GM21423 (cell line): ENCODE measurements at regions not wholly inside any gene's neighbourhood (a gene's known extent, or its start where the extent isn't known, plus 50 kb on each side); places are given as distances from the start of the nearest gene placed in this dataset.

Source experiments
- ATAC-seq: cut with Tn5 transposase; IDR thresholded peaks from one replicate; pipeline ENCODE4 v1.9.1; 2021; ENCODE audit warnings: mild to moderate bottlenecking, moderate library complexity; ENCODE audit not compliant: unreplicated experiment

- ATAC-seq = no peak
Observed at GRCh38 chr12:126708492-126708896, 1558.5 kb upstream of the TMEM132C start.

- ATAC-seq = no peak
Observed at GRCh38 chr12:126718365-126718764, 1548.6 kb upstream of the TMEM132C start.

GRCh38 chr12:126719912-126720705, 1546.9 kb upstream of the TMEM132C start:
- no peak for ATAC-seq

GRCh38 chr12:126726481-126727217, 1540.3 kb upstream of the TMEM132C start:
- ATAC-seq = no peak

- ATAC-seq = no peak
Observed at GRCh38 chr12:126727218-126728075, 1539.5 kb upstream of the TMEM132C start.

- ATAC-seq = no peak
Observed at GRCh38 chr12:126734296-126734695, 1532.7 kb upstream of the TMEM132C start.

- ATAC-seq = no peak
Observed at GRCh38 chr12:126734710-126735109, 1532.3 kb upstream of the TMEM132C start.

- ATAC-seq = no peak
Observed at GRCh38 chr12:126741536-126742240, 1525.3 kb upstream of the TMEM132C start.

GRCh38 chr12:126742241-126742641, 1524.7 kb upstream of the TMEM132C start:
- ATAC-seq = no peak

GRCh38 chr12:126747530-126748149, 1519.3 kb upstream of the TMEM132C start:
- peak; percentile 73 for ATAC-seq

GRCh38 chr12:126752021-126752420, 1514.9 kb upstream of the TMEM132C start:
- no peak for ATAC-seq

GRCh38 chr12:126757326-126757725, 1509.6 kb upstream of the TMEM132C start:
- ATAC-seq = no peak

GRCh38 chr12:126760092-126760491, 1506.9 kb upstream of the TMEM132C start:
- no peak for ATAC-seq

GRCh38 chr12:126761420-126761819, 1505.5 kb upstream of the TMEM132C start:
- no peak for ATAC-seq

- no peak for ATAC-seq
Observed at GRCh38 chr12:126762150-126762549, 1504.8 kb upstream of the TMEM132C start.

GRCh38 chr12:126763359-126763758, 1503.6 kb upstream of the TMEM132C start:
- no peak for ATAC-seq

GRCh38 chr12:126767334-126767733, 1499.6 kb upstream of the TMEM132C start:
- ATAC-seq = no peak

- ATAC-seq = no peak
Observed at GRCh38 chr12:126768517-126768916, 1498.5 kb upstream of the TMEM132C start.

GRCh38 chr12:126770188-126770587, 1496.8 kb upstream of the TMEM132C start:
- no peak for ATAC-seq

- ATAC-seq = peak; percentile 71
Observed at GRCh38 chr12:126772171-126772864, 1494.7 kb upstream of the TMEM132C start.
